A172 (cell line): ENCODE measurements at regions not wholly inside any gene's neighbourhood (a gene's known extent, or its start where the extent isn't known, plus 50 kb on each side); places are given as distances from the start of the nearest gene placed in this dataset.

Experiments
- DNase-seq: peaks from one replicate; pipeline ENCODE4 v3.0.0-alpha.2; 2015; ENCODE audit warnings: low spot score

DNA sequence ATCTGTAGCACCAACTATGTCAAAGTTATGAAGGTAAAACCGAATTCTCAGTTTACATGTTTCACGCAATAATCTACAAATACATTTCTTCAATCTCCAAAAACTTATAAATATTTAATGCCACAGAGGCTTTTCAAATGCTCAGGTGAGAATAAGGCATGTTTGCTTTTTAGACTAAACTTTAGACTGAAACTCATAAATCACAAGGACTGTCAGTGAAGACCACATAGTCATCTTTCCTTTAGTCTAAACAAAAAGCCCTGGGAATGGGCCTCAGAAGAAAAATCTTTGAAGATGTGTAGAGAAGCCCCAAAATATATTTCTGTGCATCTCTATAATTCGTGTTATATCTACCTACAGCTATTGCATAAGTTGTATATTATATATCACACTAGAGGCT is 54.5 kb upstream of the DCTD start:
- no peak for DNase-seq

DNA sequence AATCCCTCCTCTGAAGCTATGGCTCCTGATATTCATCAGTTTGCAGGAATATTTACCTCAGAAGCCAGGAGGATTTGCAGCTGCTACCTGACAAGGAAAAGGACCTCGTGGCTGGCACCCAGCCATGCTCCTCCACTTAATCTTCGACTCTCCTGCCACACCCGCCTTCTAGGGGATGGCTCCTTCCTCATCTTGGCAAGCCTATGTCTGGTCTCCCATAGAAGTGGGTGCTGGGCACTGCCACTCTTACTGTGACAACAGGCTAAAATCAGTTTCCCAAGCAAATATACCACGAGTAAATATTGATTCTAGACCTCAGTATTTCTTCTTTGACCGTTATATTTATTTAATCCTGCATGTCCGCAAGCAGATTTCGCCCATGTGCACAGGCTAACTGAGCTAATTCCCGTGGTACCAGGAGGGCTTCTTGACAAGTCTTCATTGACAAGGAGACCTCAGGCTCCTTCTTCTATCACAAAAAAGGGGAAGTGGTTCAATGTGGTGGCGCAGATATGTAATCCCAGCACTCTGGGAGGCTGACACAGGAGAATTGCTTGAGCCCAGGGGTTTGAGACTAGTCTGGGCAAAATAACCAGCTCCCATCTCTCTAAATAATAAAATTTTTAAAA is 52.6 kb upstream of the DCTD start:
- peak; percentile 16 for DNase-seq

DNA sequence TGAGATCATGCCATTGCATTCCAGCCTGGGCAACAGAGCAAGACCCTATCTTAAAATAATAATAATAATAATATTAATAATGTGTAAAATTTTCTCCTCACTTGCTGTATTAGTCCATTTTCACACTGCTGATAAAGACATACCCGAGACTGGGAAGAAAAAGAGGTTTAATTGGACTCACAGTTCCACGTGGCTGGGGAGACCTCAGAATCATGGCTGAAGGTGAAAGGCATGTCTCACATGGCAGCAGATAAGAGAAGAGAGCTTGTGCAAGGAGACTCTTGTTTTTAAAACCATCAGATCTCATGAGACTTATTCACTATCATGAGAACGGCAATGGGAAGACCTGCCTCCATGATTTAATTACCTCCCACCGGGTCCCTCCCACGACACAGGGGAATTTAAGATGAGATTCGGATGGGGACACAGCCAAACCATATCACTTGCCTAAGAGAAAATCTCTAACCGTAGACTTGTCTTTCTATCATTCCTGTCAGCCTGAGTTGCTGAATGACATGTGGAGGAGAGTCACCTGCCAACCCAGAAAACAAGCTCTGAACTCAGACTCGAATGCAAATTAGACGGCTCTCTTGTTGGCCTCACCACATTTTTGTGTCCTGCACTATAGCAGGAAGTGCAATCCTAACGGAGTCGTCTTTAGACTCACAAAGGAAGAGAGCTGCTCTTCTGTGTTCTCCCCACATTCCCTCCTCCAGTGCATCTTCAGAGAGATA is 51.9 kb upstream of the DCTD start:
- no peak for DNase-seq

DNA sequence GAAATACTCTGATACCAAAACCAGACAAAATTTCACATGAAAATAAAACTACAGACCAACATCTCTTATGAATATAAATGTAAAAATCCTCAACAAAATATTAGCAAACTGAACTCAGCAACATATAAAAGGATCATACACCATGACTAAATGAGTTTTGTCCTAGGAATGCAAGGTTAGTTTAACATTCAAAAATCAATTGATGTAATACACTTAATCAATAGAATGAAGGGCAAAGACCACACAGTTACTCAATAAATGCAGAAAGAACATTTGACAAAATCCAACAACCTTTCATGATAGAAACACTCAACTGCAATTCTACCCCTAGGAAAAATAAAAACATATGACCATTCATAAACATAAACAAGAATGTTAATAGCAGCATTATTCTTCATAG is 50.2 kb upstream of the DCTD start:
- DNase-seq: no peak
